ENCODE measurements at regions not wholly inside any gene's neighbourhood (a gene's known extent, or its start where the extent isn't known, plus 50 kb on each side); places are given as distances from the start of the nearest gene placed in this dataset.
"Not testable (repeated sequence)": the region's sequence is repeated elsewhere in the genome, so short reads cannot be mapped to it uniquely, and the experiment has no call there.

DNA sequence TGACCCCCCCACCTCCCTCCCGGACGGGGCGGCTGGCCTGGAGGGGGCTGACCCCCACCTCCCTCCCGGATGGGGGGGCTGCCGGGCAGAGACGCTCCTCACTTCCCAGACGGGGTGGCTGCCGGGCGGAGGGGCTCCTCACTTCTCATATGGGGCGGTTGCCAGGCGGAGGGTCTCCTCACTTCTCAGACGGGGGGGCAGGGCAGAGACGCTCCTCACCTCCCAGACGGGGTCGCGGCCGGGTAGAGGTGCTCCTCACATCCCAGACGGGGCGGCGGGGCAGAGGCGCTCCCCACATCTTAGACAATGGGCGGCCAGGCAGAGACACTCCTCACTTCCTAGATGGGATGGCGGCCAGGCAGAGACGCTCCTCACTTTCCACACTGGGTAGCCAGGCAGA, 251.9 kb upstream of the PTBP2 start:
- ATAC-seq; intact Hi-C loops (cut with micrococcal nuclease); DNase-seq: not testable (repeated sequence)

DNA sequence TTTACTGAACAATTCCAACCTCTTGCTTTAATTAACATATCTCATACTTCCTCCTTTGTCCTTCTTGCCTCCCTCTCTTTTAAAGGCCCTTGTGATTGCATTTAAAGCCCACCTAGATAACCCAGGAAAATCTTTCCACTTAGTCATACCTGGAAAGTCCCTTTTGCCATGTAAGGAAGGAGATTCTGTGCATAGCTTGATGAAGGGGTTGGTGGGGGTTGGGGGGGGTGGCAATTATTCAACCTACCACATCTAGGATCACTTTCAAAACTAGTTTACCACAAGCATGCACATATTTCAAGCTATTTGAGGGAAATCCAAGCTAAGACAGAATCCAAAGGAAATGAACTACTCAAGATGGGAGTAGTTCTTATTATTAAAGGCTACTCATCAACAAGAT, 249.1 kb upstream of the PTBP2 start:
- ATAC-seq, result no peak
- DNase-seq, result no peak
- intact Hi-C loops (cut with micrococcal nuclease), result no loop called here

- DNase-seq (no peak), ATAC-seq (no peak)
- intact Hi-C loops (cut with micrococcal nuclease), result no loop called here
Measured at GRCh38 chr1:96473791-96474434, 247.7 kb upstream of the PTBP2 start.

DNA sequence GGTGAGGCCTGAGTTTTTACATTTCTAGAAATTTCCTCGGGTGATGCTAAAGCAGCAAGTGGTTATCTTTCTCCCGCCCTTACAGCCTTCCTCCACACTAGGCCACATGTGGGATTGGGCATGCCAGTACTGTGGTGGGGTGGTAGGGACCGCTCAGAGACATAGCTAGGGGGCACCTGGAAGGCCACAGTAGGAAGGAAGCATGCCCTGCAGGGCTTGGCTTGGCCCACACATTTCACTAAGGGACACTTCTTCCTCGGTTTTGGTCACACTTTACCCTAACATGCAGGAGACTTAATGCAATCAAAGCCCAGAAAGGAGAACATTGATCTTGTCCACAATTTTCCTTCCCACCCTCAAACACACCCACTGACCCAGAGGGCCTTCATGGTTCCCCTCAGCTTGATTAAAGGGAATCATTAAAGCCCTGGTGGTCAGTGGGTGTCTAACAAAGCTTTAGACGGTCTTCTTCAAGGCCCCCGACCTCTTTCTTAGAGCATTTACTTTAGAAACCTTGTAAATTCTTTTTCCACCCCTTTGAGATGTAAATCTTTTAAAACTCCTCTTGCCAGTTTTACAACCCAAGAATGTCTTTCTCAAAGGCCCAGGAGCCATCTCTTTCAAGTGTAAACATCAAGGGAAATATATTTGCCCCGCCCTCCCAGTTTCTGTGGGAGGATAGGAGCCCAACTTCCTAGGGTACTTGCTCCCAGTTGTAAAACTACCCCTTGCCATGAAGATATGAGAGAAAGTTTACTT, 246.4 kb upstream of the PTBP2 start:
- no peak for DNase-seq
- no peak for ATAC-seq
- intact Hi-C loops (cut with micrococcal nuclease), result no loop called here

GRCh38 chr1:96475903-96476302, 245.7 kb upstream of the PTBP2 start:
- DNase-seq (no peak), ATAC-seq (no peak)
- intact Hi-C loops (cut with micrococcal nuclease), result no loop called here

DNA sequence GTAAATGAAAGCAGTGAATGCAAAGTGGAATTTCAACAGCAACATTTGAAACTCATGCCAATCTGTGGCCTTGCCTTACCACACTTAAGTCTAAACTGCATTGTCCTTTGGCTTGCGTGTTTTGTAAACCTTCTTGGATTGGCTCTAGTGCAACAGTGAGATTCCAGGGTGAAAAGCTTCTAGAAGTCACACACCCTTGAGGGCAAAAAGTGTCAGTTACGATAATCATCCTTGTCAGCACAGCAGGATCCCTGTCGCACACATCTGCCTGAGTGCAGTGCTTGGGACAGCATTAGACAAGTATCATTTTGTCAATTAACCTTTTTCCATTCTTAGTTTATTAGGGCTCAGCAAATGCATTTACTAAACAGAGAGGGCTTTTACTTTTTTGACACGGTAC, 243.4 kb upstream of the PTBP2 start:
- no peak for ATAC-seq
- intact Hi-C loops (cut with micrococcal nuclease), result no loop called here
- DNase-seq, result no peak

DNA sequence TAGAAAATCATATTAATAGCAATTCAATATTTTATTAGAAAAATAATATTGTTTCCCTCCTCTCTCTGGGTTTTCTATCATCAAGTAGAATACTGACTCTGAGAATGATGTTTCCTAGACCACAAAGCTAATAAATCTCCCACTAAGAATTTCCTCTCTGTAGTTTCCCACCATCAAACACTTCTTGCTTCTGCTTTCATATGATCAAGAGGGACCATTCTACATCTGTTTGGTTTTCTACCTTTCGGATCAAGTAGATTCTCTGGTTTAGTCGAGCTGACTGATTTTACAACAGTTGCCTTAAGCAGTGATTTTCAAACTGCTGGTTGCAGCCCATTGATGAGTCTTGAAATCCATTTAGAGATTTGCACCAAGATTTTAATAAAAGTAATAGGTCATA, 240.2 kb upstream of the PTBP2 start:
- DNase-seq (no peak), ATAC-seq (no peak)
- intact Hi-C loops (cut with micrococcal nuclease), result no loop called here

DNA sequence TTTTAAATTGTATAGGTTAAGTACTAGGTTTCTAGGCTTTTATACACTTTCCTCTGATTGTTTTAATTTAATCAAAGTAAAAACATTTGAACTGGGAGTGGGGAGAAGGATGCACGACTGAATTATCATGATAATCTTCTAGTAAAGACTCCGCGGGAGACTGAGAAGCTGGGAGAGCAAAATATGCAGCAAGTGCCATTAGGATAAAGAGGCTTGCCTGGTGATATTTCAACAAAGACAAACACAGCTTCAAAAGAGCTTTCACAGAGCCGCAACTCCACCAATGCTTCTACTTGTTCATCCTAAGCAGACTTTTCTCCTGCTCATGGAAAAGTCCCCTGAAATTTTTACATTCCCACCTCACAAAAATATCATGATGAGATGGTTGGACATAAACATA, 239.0 kb upstream of the PTBP2 start:
- intact Hi-C loops (cut with micrococcal nuclease), result no loop called here

DNA sequence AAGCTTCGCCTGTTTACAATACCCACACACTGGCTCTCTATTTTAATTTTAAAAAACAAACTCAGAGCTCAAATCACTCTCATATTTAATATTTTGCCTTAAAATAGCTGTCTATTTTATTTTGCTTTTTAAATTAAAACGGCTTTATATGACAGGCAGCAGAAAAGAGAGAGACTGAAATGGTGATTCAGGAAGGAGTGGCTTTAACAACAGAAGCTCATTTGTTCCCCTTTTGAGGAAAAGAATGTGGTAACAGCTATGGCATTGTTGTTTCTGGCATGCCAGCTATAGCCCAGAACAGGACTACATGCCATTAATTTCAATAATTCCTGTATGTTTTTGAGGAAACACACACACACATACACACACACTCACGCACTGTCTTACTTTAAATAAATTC, 234.2 kb upstream of the PTBP2 start:
- DNase-seq (no peak), ATAC-seq (no peak)
- intact Hi-C loops (cut with micrococcal nuclease), result no loop called here

More for the DNA sequence above, 239.0 kb upstream of the PTBP2 start:
- DNase-seq (no peak), ATAC-seq (no peak)

DNA sequence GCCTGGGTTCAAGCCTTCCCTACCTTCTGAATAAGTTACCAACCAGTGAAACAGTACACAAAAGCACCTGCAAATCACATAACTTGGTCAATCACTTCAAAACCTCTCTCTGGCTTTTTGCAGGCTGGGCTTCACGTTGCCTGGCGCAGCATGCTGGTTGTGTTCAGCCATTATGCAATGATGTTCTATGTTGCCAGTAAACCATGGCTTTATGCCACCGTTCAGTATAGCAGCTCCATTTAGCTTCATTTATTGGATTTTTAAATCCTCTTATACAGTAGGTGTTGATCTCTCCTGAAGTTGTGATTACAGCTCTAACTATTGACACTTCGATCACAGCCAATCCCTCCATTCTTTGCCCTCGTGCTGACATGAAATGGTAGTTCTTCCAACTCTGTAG, 233.6 kb upstream of the PTBP2 start:
- ATAC-seq (no peak), DNase-seq (no peak)
- intact Hi-C loops (cut with micrococcal nuclease), result no loop called here

- intact Hi-C loops (cut with micrococcal nuclease), result no loop called here
- DNase-seq (no peak), ATAC-seq (no peak)
Measured at GRCh38 chr1:96488777-96489176, 232.8 kb upstream of the PTBP2 start.

DNA sequence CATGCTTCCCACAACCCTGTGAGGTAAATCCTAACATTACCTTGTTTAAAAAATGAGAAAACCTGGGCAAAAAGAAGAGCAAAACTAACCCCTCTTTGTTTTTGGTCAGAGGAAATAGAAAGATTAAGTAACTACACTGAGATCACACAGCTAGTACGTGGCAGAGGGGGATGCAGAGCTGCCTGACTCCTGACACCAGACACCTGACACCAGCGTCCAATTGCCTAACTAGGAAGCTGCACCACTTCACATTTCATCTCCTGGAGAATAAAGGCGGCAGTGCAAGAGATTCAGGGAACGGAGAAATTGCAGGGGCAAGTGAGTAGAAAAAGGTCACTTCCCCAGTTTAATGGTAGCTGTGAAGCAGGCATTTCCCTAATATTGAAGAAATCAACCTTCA, 229.3 kb upstream of the PTBP2 start:
- ATAC-seq (no peak), DNase-seq (no peak)
- intact Hi-C loops (cut with micrococcal nuclease), result no loop called here

GRCh38 chr1:96498744-96499340, 222.7 kb upstream of the PTBP2 start:
- no peak for ATAC-seq
- intact Hi-C loops (cut with micrococcal nuclease), result no loop called here
- no peak for DNase-seq

- intact Hi-C loops (cut with micrococcal nuclease), result no loop called here
- DNase-seq (no peak), ATAC-seq (no peak)
Measured at GRCh38 chr1:96508233-96508632, 213.4 kb upstream of the PTBP2 start.

GRCh38 chr1:96509339-96509738, 212.2 kb upstream of the PTBP2 start:
- intact Hi-C loops (cut with micrococcal nuclease), result no loop called here
- ATAC-seq, result no peak
- DNase-seq, result no peak

- DNase-seq (no peak), ATAC-seq (no peak)
- intact Hi-C loops (cut with micrococcal nuclease), result no loop called here
Measured at GRCh38 chr1:96509951-96510350, 211.6 kb upstream of the PTBP2 start.

GRCh38 chr1:96510391-96510790, 211.2 kb upstream of the PTBP2 start:
- intact Hi-C loops (cut with micrococcal nuclease), result no loop called here
- DNase-seq (no peak), ATAC-seq (no peak)

DNA sequence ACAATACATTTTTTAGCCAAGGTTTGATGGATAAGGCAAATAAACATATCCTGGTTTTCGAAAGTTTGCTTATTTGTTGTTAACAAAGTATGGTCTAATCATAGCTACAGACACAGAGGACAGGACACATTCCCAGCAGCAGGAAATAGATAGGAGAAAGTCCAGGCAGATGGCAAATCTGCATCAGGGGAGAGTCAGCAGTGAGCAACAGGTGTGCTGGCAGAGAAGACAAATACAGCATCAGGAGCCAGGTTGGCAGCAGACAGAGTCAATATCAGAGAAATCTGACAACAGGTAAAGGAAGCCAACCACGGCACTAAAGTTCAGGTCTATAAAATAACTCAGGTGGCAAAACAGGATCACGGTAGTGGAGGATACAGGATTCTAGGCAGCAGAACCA, 210.7 kb upstream of the PTBP2 start:
- ATAC-seq, result no peak
- no peak for DNase-seq
- intact Hi-C loops (cut with micrococcal nuclease), result no loop called here

- no peak for DNase-seq
- no peak for ATAC-seq
- intact Hi-C loops (cut with micrococcal nuclease), result no loop called here
Measured at GRCh38 chr1:96513136-96513535, 208.4 kb upstream of the PTBP2 start.

DNA sequence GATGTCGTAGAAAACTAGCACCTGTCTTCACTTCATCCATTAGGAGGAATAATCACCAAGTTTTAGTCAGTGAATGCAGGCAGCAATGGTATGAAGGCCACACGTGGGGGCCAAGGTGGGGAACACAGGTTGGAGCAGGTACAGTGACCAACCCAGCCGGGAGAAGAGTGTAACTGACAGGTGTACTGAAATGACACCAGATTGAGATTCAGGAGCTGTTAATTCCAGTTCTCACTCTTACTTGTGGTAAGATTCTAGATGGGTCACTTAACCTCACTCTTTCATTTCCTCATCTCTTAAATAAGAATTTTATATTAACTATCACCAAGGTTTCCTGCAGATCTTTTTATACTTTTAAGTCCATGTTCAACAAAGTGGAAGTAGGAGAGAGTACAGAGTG, 206.2 kb upstream of the PTBP2 start:
- DNase-seq (no peak), ATAC-seq (no peak)
- intact Hi-C loops (cut with micrococcal nuclease), result no loop called here

- intact Hi-C loops (cut with micrococcal nuclease), result no loop called here
- no peak for DNase-seq
- ATAC-seq, result no peak
Measured at GRCh38 chr1:96515925-96516324, 205.7 kb upstream of the PTBP2 start.
